ENCODE measurements at regions not wholly inside any gene's neighbourhood (a gene's known extent, or its start where the extent isn't known, plus 50 kb on each side); places are given as distances from the start of the nearest gene placed in this dataset.

DNA sequence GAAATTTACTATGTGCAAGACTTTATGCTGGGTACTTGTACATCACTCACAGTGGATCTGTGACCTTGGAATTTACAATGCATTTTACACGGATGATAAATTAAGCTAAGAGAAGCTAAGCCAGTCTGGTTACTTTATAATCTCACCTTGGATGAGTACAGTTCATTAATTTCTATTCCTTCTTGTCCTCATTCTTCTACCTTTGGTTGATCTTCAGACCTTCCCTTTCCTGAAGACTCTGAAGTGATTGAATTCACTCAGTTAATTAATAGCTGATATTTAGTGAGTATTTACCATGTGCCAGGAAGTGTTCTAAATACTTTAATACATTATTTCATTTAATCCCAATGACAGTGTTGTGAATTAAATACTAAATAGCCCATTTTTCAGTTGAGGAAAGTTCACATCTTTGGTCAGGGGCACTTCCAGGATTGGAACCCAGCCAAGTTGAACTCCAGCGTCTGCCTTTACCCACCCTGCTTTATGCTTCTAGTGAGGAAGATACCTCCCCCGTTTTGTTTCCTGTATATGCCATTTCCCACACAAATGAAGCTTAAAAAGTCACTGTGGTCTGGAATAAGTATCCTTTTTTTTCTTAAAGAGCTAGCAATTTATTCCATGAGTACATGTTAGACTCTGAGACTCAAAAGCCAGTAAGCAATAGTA is 146.6 kb downstream of the TLR5 start:
- DNase-seq (ENCODE audit: extremely low read depth in 1 of 4, low spot score in 3 of 4) (no peak), FAIRE-seq (no peak), ATAC-seq (no peak)
- Histone ChIP-seq H3K4me2 (ENCODE audit: insufficient read depth, low read length) (no peak overlapping the region), H3K4me1 (replicated peaks in 1 of 2; ENCODE audit: control insufficient read depth in 2 of 2, insufficient read depth in 2 of 2, low read length in 2 of 2) (no peaks in the 10 kb centered on the region), H3K27me3 (ENCODE audit: control insufficient read depth in 2 of 2, insufficient read depth in 2 of 2, low read length in 2 of 2) (no peaks in the 10 kb centered on the region; a peak in 1 of 5 replicates), H3K9me3 (replicated peaks; ENCODE audit: control insufficient read depth, insufficient read depth, low read depth, low read length) (no peaks in the 10 kb centered on the region), H3K27ac (ENCODE audit: extremely low read depth, low read depth, low read length) (no peak overlapping the region), H3K9me1 (ENCODE audit: control insufficient read depth, insufficient read depth, low read length) (no peaks in the 10 kb centered on the region), H3K79me2 (ENCODE audit: control insufficient read depth, insufficient read depth, low read length) (no peaks in the 10 kb centered on the region), H3K4me3 (no peak overlapping the region), H4K20me1 (replicated peaks; ENCODE audit: control insufficient read depth, insufficient read depth, low read length) (no peaks in the 10 kb centered on the region), H2AFZ (ENCODE audit: low read depth, low read length) (no peak overlapping the region), H3K9ac (ENCODE audit: insufficient read depth in 1 of 2, low read depth in 2 of 2, low read length in 2 of 2) (no peak overlapping the region), H3K36me3 (ENCODE audit: control insufficient read depth, insufficient read depth, low read length) (no peaks in the 10 kb centered on the region)
- CTCF ChIA-PET (ENCODE audit: low intra/inter-chr PET ratio), result interaction anchor here (0.6 kb wide), 1 partner anchor 20 kb away, joined by 3 read pairs; no protein-coding TSS in a partner anchor
- intact Hi-C loops (cut with micrococcal nuclease), result no loop called here
- POLR2A ChIA-PET, result interaction anchor here (0.8 kb wide), 1 partner anchor 659 kb away, joined by 5 read pairs; no protein-coding TSS in a partner anchor
- in situ Hi-C loops (cut with MboI), result no loop called here
- BruUV-seq (replicated peaks), result no TSS peak
- 0% methylated on average over 3 of the region's 3 CpGs for WGBS (ENCODE audit: insufficient coverage, low coverage, missing lambda C conversion rate)
- TF ChIP-seq ZNF75A (CRISPR knock-in tag; IDR thresholded peaks at IDR 0.05) (no peak), GABPB2 (CRISPR knock-in tag; conservative IDR thresholded peaks at IDR 0.05) (no peak), TCF3 (CRISPR knock-in tag; IDR thresholded peaks at IDR 0.05) (no peak), NFIC (IDR thresholded peaks at IDR 0.05) (peak; percentile 26; the same call in 1 of the 2 replicates), ATF7 (IDR thresholded peaks at IDR 0.05) (no peak), ILK (tag; IDR thresholded peaks at IDR 0.05; ENCODE audit: borderline replicate concordance, low read depth) (no peak), WHSC1 (IDR thresholded peaks at IDR 0.05; ENCODE audit: low read length) (no peak), ZNF224 (CRISPR knock-in tag; IDR thresholded peaks at IDR 0.05) (no peak)
